GM23338 (cell line): ENCODE measurements at regions not wholly inside any gene's neighbourhood (a gene's known extent, or its start where the extent isn't known, plus 50 kb on each side); places are given as distances from the start of the nearest gene placed in this dataset.

Experiments used
- ATAC-seq: fragments of 200-7000 bp; cut with Tn5 transposase; 3 replicates; pipeline ENCODE4 v1.9.1; 2020
- DNase-seq: peaks from one replicate; pipeline ENCODE4 v3.0.0-alpha.2; 2015; ENCODE audit warnings: low spot score
- H2AFZ ChIP-seq: fragments of 200-600 bp; sonication (generic); 2 replicates; pipeline ENCODE4 v1.8.0; 2016; ENCODE audit warnings: antibody characterized with exemption, mild to moderate bottlenecking, moderate library complexity
- H3F3A ChIP-seq: fragments of 200-600 bp; sonication (generic); replicated peaks from 2 replicates; pipeline ENCODE4 v1.8.0; 2017; ENCODE audit warnings: antibody characterized with exemption, mixed run types, low read depth
- H3K27ac ChIP-seq: fragments of 200-600 bp; sonication (generic); 2 replicates; pipeline ENCODE4 v1.6.1; 2016; ENCODE audit warnings: low read depth
- H3K27me3 ChIP-seq: fragments of 200-600 bp; sonication (generic); 2 replicates; pipeline ENCODE4 v1.8.0; 2016; ENCODE audit warnings: mild to moderate bottlenecking, mixed run types, moderate library complexity; ENCODE audit not compliant: insufficient read depth
- H3K36me3 ChIP-seq: fragments of 200-600 bp; sonication (generic); 2 replicates; pipeline ENCODE4 v1.8.0; 2016; ENCODE audit warnings: mild to moderate bottlenecking; ENCODE audit not compliant: insufficient read depth
- H3K4me1 ChIP-seq: fragments of 200-600 bp; sonication (generic); 2 replicates; pipeline ENCODE4 v1.8.0; 2016; ENCODE audit warnings: mild to moderate bottlenecking, moderate library complexity; ENCODE audit not compliant: insufficient read depth
- H3K4me2 ChIP-seq: fragments of 200-600 bp; sonication (generic); 2 replicates; pipeline ENCODE4 v1.7.1; 2017; ENCODE audit warnings: mixed run types
- H3K4me3 ChIP-seq: fragments of 200-600 bp; sonication (generic); 2 replicates; pipeline ENCODE4 v1.6.1; 2016; ENCODE audit warnings: mixed run types
- H3K79me2 ChIP-seq: fragments of 200-600 bp; sonication (generic); replicated peaks from 2 replicates; pipeline ENCODE4 v1.8.0; 2017; ENCODE audit warnings: mild to moderate bottlenecking; ENCODE audit not compliant: insufficient read depth
- H3K9me2 ChIP-seq: fragments of 200-600 bp; sonication (generic); 2 replicates; pipeline ENCODE4 v1.8.0; 2017; ENCODE audit not compliant: insufficient read depth
- H4K20me1 ChIP-seq: fragments of 200-600 bp; sonication (generic); replicated peaks from 2 replicates; pipeline ENCODE4 v1.8.0; 2017; ENCODE audit warnings: mild to moderate bottlenecking; ENCODE audit not compliant: insufficient read depth
- H3K27ac Mint-ChIP-seq: 2 replicates; pipeline ENCODE4 v1.8.0; 2020; ENCODE audit warnings: inconsistent platforms, mild to moderate bottlenecking, moderate library complexity, mixed read lengths
- H3K27me3 Mint-ChIP-seq: 3 replicates; pipeline ENCODE4 v1.8.0; 2022; ENCODE audit warnings: low read depth, mild to moderate bottlenecking, moderate library complexity, mixed read lengths, inconsistent platforms; ENCODE audit not compliant: insufficient read depth, poor library complexity
- H3K36me3 Mint-ChIP-seq: 3 replicates; pipeline ENCODE4 v1.8.0; 2021; ENCODE audit warnings: low read depth, mild to moderate bottlenecking, inconsistent platforms, moderate library complexity, mixed read lengths
- H3K4me1 Mint-ChIP-seq: 3 replicates; pipeline ENCODE4 v1.8.0; 2020; ENCODE audit warnings: mild to moderate bottlenecking, inconsistent platforms, mixed read lengths
- H3K4me3 Mint-ChIP-seq: 3 replicates; pipeline ENCODE4 v1.8.0; 2021; ENCODE audit warnings: moderate library complexity, mild to moderate bottlenecking, inconsistent platforms, mixed read lengths
- H3K9me3 Mint-ChIP-seq: 3 replicates; pipeline ENCODE4 v1.8.0; 2020; ENCODE audit warnings: moderate library complexity, mild to moderate bottlenecking, inconsistent platforms, mixed read lengths
- CTCF ChIP-seq, 2 experiments: fragments of 200-600 bp in 1 of 2; sonication (generic) in 1 of 2; conservative IDR thresholded peaks; 2 replicates each; pipeline versions ENCODE4 v1.5.1 to v1.6.1; 2016 to 2017; ENCODE audit warnings: antibody characterized with exemption in 2 of 2, low read depth in 2 of 2, mild to moderate bottlenecking in 2 of 2, moderate library complexity in 1 of 2
- EZH2 ChIP-seq: fragments of 200-600 bp; sonication (generic); IDR thresholded peaks from one replicate; pipeline ENCODE4 v1.8.0; 2017; ENCODE audit warnings: antibody characterized with exemption, mild to moderate bottlenecking, low read depth; ENCODE audit not compliant: unreplicated experiment
- JUNB ChIP-seq: IDR thresholded peaks from one replicate; pipeline ENCODE4 v1.6.1; 2016; ENCODE audit warnings: antibody characterized with exemption; ENCODE audit not compliant: unreplicated experiment
- NANOG ChIP-seq: IDR thresholded peaks from 2 replicates; pipeline ENCODE4 v1.6.1; 2016; ENCODE audit warnings: antibody characterized with exemption, borderline replicate concordance
- POLR2AphosphoS5 ChIP-seq: IDR thresholded peaks from 2 replicates; pipeline ENCODE4 v1.6.1; 2016; ENCODE audit warnings: antibody characterized with exemption, low read depth
- REST ChIP-seq: IDR thresholded peaks from one replicate; pipeline ENCODE4 v1.6.1; 2018; ENCODE audit warnings: antibody characterized with exemption; ENCODE audit not compliant: unreplicated experiment
- ZNF114 ChIP-seq: fragments of 250-450 bp; sonication (Bioruptor Pico); IDR thresholded peaks from 2 replicates; pipeline ENCODE4 v1.5.0; 2020; ENCODE audit warnings: mild to moderate bottlenecking, moderate library complexity
- ZNF331 ChIP-seq: fragments of 250-450 bp; sonication (Bioruptor Pico); IDR thresholded peaks from 2 replicates; pipeline ENCODE4 v1.5.0; 2020; ENCODE audit warnings: low read depth, mild to moderate bottlenecking, moderate library complexity
- ZNF462 ChIP-seq: fragments of 250-450 bp; sonication (Bioruptor Pico); IDR thresholded peaks from 2 replicates; pipeline ENCODE4 v1.5.0; 2020; ENCODE audit warnings: mild to moderate bottlenecking, moderate library complexity

- TF ChIP-seq REST (no peak), JUNB (no peak), ZNF114 (CRISPR knock-in tag) (no peak), EZH2 (no peak), ZNF331 (CRISPR knock-in tag) (no peak), ZNF462 (CRISPR knock-in tag) (no peak)
These were observed 371.6 kb downstream of the RPS24 start (continued) for GRCh38 chr10:78405231-78405630.

GRCh38 chr10:78405736-78406135, 372.1 kb downstream of the RPS24 start:
- Mint-ChIP-seq H3K27ac (no peak overlapping the region), H3K27me3 (peaks cover 20% of the 10 kb centered on the region), H3K9me3 (no peaks in the 10 kb centered on the region; the same call in 2 of the 3 replicates), H3K4me1 (peaks cover 28% of the 10 kb centered on the region), H3K36me3 (0 out of 3 replicates have a peak, but pooled peaks cover 3% of the 10 kb centered on the region), H3K4me3 (no peak overlapping the region)
- Histone ChIP-seq H2AFZ (no peak overlapping the region), H3K4me2 (no peak overlapping the region), H3K9me2 (peaks cover 16% of the 10 kb centered on the region; the same call in 1 of the 2 replicates), H3K4me3 (no peak overlapping the region), H3K27me3 (no peaks in the 10 kb centered on the region), H3K27ac (no peak overlapping the region), H3K4me1 (peaks cover 8% of the 10 kb centered on the region), H3F3A (no peaks in the 10 kb centered on the region), H3K79me2 (no peaks in the 10 kb centered on the region), H4K20me1 (no peaks in the 10 kb centered on the region), H3K36me3 (no peaks in the 10 kb centered on the region)
- no peak for DNase-seq
- no peak for ATAC-seq
- TF ChIP-seq POLR2AphosphoS5 (no peak), NANOG (no peak), ZNF331 (CRISPR knock-in tag) (no peak), CTCF (conservative IDR thresholded peaks at IDR 0.05; ENCODE audit: low read depth in 2 of 2) (no peak), EZH2 (no peak), JUNB (no peak)
